ENCODE measurements at regions not wholly inside any gene's neighbourhood (a gene's known extent, or its start where the extent isn't known, plus 50 kb on each side); places are given as distances from the start of the nearest gene placed in this dataset.

GRCh38 chr20:41939659-41940058, 321.5 kb upstream of the CHD6 start:
- no peak for DNase-seq

GRCh38 chr20:41938353-41938752, 320.2 kb upstream of the CHD6 start:
- no peak for DNase-seq

- no peak for DNase-seq
Measured at GRCh38 chr20:41935259-41935791, 317.1 kb upstream of the CHD6 start.

- DNase-seq = no peak
Measured at GRCh38 chr20:41932431-41932830, 314.3 kb upstream of the CHD6 start.

- no peak for DNase-seq
Measured at GRCh38 chr20:41927655-41928054, 309.5 kb upstream of the CHD6 start.

GRCh38 chr20:41927189-41927588, 309.0 kb upstream of the CHD6 start:
- DNase-seq = no peak

GRCh38 chr20:41925476-41925875, 307.3 kb upstream of the CHD6 start:
- DNase-seq = no peak

- no peak for DNase-seq
Measured at GRCh38 chr20:41923624-41924023, 305.4 kb upstream of the CHD6 start.

- no peak for DNase-seq
Measured at GRCh38 chr20:41913146-41913545, 295.0 kb upstream of the CHD6 start.

- DNase-seq = no peak
Measured at GRCh38 chr20:41910558-41910957, 292.4 kb upstream of the CHD6 start.

GRCh38 chr20:41905199-41905598, 287.0 kb upstream of the CHD6 start:
- peak; percentile 55 for DNase-seq

- no peak for DNase-seq
Measured at GRCh38 chr20:41903586-41903985, 285.4 kb upstream of the CHD6 start.

GRCh38 chr20:41902346-41902745, 284.2 kb upstream of the CHD6 start:
- DNase-seq = no peak

- no peak for DNase-seq
Measured at GRCh38 chr20:41900201-41900691, 282.1 kb upstream of the CHD6 start.

GRCh38 chr20:41897708-41898107, 279.5 kb upstream of the CHD6 start:
- no peak for DNase-seq

- DNase-seq = no peak
Measured at GRCh38 chr20:41895241-41896032, 277.3 kb upstream of the CHD6 start.

- DNase-seq = no peak
Measured at GRCh38 chr20:41894255-41894963, 276.2 kb upstream of the CHD6 start.

- no peak for DNase-seq
Measured at GRCh38 chr20:41892031-41892430, 273.9 kb upstream of the CHD6 start.

GRCh38 chr20:41889844-41890224, 271.7 kb upstream of the CHD6 start:
- no peak for DNase-seq

GRCh38 chr20:41889126-41889843, 271.1 kb upstream of the CHD6 start:
- DNase-seq = no peak

- DNase-seq = no peak
Measured at GRCh38 chr20:41888434-41888833, 270.3 kb upstream of the CHD6 start.

- DNase-seq = no peak
Measured at GRCh38 chr20:41887500-41887899, 269.3 kb upstream of the CHD6 start.

GRCh38 chr20:41881466-41882046, 263.4 kb upstream of the CHD6 start:
- no peak for DNase-seq

All from right hindlimb (tissue), 1 donor.